Caco-2 (cell line): ENCODE measurements at regions not wholly inside any gene's neighbourhood (a gene's known extent, or its start where the extent isn't known, plus 50 kb on each side); places are given as distances from the start of the nearest gene placed in this dataset.

Experiments used
- BruUV-seq: library from RNA; stranded (reverse); fragments of 400-500 nt; replicated peaks from 2 replicates; lab custom pipeline; 2021; lab: Mats Ljungman, UMichigan
- CTCF ChIA-PET: fragments of 300-600 bp; sonication (Branson Sonifier 250); formaldehyde crosslinking; loops from one replicate; lab custom pipeline; 2022; ENCODE audit warnings: antibody characterized with exemption; lab: Charles Lee
- POLR2A ChIA-PET: fragments of 300-600 bp; sonication (Branson Sonifier 250); formaldehyde crosslinking; loops from one replicate; lab custom pipeline; 2022; ENCODE audit warnings: antibody characterized with exemption; lab: Charles Lee
- DNase-seq, 2 experiments: peaks; one replicate each; pipeline versions ENCODE4 v3.0.0 to v3.0.0-alpha.2; 2020 to 2022
- H3K27me3 ChIP-seq: replicated peaks from 2 replicates; pipeline ENCODE4 v1.6.0; 2011; ENCODE audit warnings: low read length; ENCODE audit not compliant: control insufficient read depth, insufficient read depth
- H3K36me3 ChIP-seq: 2 replicates; pipeline ENCODE4 v1.5.1; 2011; ENCODE audit warnings: low read length; ENCODE audit not compliant: control insufficient read depth, insufficient read depth
- H3K4me1 ChIP-seq: fragments of 250-450 bp; sonication (Bioruptor Pico); 2 replicates; pipeline ENCODE4 v1.5.1; 2020; ENCODE audit warnings: mild to moderate bottlenecking
- H3K4me3 ChIP-seq: 2 replicates; pipeline ENCODE4 v1.5.1; 2011; ENCODE audit warnings: low read depth, mild to moderate bottlenecking, control low read depth, low read length
- H3K9me3 ChIP-seq: fragments of 250-450 bp; sonication (Bioruptor Pico); 2 replicates; pipeline ENCODE4 v1.5.1; 2020; ENCODE audit warnings: mild to moderate bottlenecking, moderate library complexity
- H3K27ac Mint-ChIP-seq: one replicate; pipeline ENCODE4 v1.8.0; 2022; ENCODE audit warnings: mixed read lengths; ENCODE audit not compliant: unreplicated experiment
- H3K27me3 Mint-ChIP-seq: one replicate; pipeline ENCODE4 v1.8.0; 2022; ENCODE audit warnings: mixed read lengths; ENCODE audit not compliant: insufficient read depth, unreplicated experiment
- H3K36me3 Mint-ChIP-seq: one replicate; pipeline ENCODE4 v1.8.0; 2022; ENCODE audit warnings: mild to moderate bottlenecking, mixed read lengths; ENCODE audit not compliant: insufficient read depth, unreplicated experiment
- H3K4me1 Mint-ChIP-seq: one replicate; pipeline ENCODE4 v1.8.0; 2022; ENCODE audit warnings: low read depth, mixed read lengths; ENCODE audit not compliant: unreplicated experiment
- H3K4me3 Mint-ChIP-seq: one replicate; pipeline ENCODE4 v1.8.0; 2022; ENCODE audit warnings: mild to moderate bottlenecking, moderate library complexity, mixed read lengths; ENCODE audit not compliant: unreplicated experiment
- H3K9me3 Mint-ChIP-seq: one replicate; pipeline ENCODE4 v1.8.0; 2022; ENCODE audit warnings: mixed read lengths; ENCODE audit not compliant: unreplicated experiment
- CTCF ChIP-seq, 2 experiments: fragments of 200-600 bp in 1 of 2; IDR thresholded peaks; 1 replicate in 1 of 2; 2 replicates in 1 of 2; pipeline versions ENCODE4 v1.5.1 to v1.8.0; 2011 to 2022; ENCODE audit warnings: antibody characterized with exemption in 1 of 2, control low read depth in 1 of 2, inconsistent platforms in 1 of 2, low read depth in 1 of 2, low read length in 1 of 2, mild to moderate bottlenecking in 1 of 2, moderate library complexity in 1 of 2; ENCODE audit not compliant: insufficient read depth in 1 of 2, severe bottlenecking in 1 of 2, unreplicated experiment in 1 of 2
- intact Hi-C: fragments of 100-400 bp; cut with micrococcal nuclease; formaldehyde crosslinking; loops from one replicate; pipeline ENCODE4 v1.10.0; 2022; ENCODE audit not compliant: unreplicated experiment

- no peak for TF ChIP-seq CTCF (IDR thresholded peaks at IDR 0.05; ENCODE audit: insufficient read depth in 1 of 2, low read depth in 1 of 2, low read length in 1 of 2, severe bottlenecking in 1 of 2, unreplicated experiment in 1 of 2)
- no peak overlapping the region for H3K27ac Mint-ChIP-seq
- POLR2A ChIA-PET, result no interaction called here
- no peaks in the 10 kb centered on the region for H3K4me1 ChIP-seq
- DNase-seq, result no peak
- no peaks in the 10 kb centered on the region for H3K4me1 Mint-ChIP-seq
- no peaks in the 10 kb centered on the region for H3K9me3 ChIP-seq
- no peak overlapping the region for H3K4me3 ChIP-seq
- H3K9me3 Mint-ChIP-seq, result no peaks in the 10 kb centered on the region
- H3K27me3 ChIP-seq, result no peaks in the 10 kb centered on the region
- intact Hi-C loops, result no loop called here
- CTCF ChIA-PET, result no interaction called here
- BruUV-seq, result no TSS peak
- no peaks in the 10 kb centered on the region for H3K36me3 ChIP-seq
- H3K36me3 Mint-ChIP-seq, result no peaks in the 10 kb centered on the region
- H3K27me3 Mint-ChIP-seq, result peaks cover 3% of the 10 kb centered on the region
- H3K4me3 Mint-ChIP-seq, result no peak overlapping the region
Observed at GRCh38 chr20:39358052-39358451, 395.9 kb downstream of the DHX35 start.

GRCh38 chr20:39356908-39357307 lies 394.8 kb downstream of the DHX35 start:
- no TSS peak for BruUV-seq
- ChIA-PET CTCF (no interaction called here), POLR2A (no interaction called here)
- H3K9me3 Mint-ChIP-seq, result no peaks in the 10 kb centered on the region
- no peak for DNase-seq
- Histone ChIP-seq H3K4me3 (no peak overlapping the region), H3K27me3 (no peaks in the 10 kb centered on the region), H3K36me3 (no peaks in the 10 kb centered on the region), H3K9me3 (no peaks in the 10 kb centered on the region), H3K4me1 (no peaks in the 10 kb centered on the region)
- no peak overlapping the region for H3K27ac Mint-ChIP-seq
- intact Hi-C loops, result no loop called here
- H3K36me3 Mint-ChIP-seq, result no peaks in the 10 kb centered on the region
- H3K27me3 Mint-ChIP-seq, result peaks cover 3% of the 10 kb centered on the region
- H3K4me1 Mint-ChIP-seq, result no peaks in the 10 kb centered on the region
- no peak for TF ChIP-seq CTCF (IDR thresholded peaks at IDR 0.05; ENCODE audit: insufficient read depth in 1 of 2, low read depth in 1 of 2, low read length in 1 of 2, severe bottlenecking in 1 of 2, unreplicated experiment in 1 of 2)
- H3K4me3 Mint-ChIP-seq, result no peak overlapping the region

GRCh38 chr20:39349240-39349639 lies 387.1 kb downstream of the DHX35 start:
- Mint-ChIP-seq H3K27me3 (peaks cover 8% of the 10 kb centered on the region), H3K36me3 (no peaks in the 10 kb centered on the region), H3K4me1 (no peaks in the 10 kb centered on the region), H3K4me3 (no peak overlapping the region), H3K9me3 (peaks cover 23% of the 10 kb centered on the region), H3K27ac (no peak overlapping the region)
- Histone ChIP-seq H3K27me3 (no peaks in the 10 kb centered on the region), H3K4me1 (no peaks in the 10 kb centered on the region), H3K9me3 (peaks cover 18% of the 10 kb centered on the region), H3K4me3 (no peak overlapping the region), H3K36me3 (no peaks in the 10 kb centered on the region)
- no peak for TF ChIP-seq CTCF (IDR thresholded peaks at IDR 0.05; ENCODE audit: insufficient read depth in 1 of 2, low read depth in 1 of 2, low read length in 1 of 2, severe bottlenecking in 1 of 2, unreplicated experiment in 1 of 2)
- DNase-seq, result no peak
- intact Hi-C loops, result no loop called here
- BruUV-seq, result no TSS peak
- ChIA-PET CTCF (interaction anchor here (1.2 kb wide), 1 partner anchor 10 kb away, joined by 4 read pairs; no protein-coding TSS in a partner anchor), POLR2A (no interaction called here)
